ENCODE measurements at regions not wholly inside any gene's neighbourhood (a gene's known extent, or its start where the extent isn't known, plus 50 kb on each side); places are given as distances from the start of the nearest gene placed in this dataset.

DNA sequence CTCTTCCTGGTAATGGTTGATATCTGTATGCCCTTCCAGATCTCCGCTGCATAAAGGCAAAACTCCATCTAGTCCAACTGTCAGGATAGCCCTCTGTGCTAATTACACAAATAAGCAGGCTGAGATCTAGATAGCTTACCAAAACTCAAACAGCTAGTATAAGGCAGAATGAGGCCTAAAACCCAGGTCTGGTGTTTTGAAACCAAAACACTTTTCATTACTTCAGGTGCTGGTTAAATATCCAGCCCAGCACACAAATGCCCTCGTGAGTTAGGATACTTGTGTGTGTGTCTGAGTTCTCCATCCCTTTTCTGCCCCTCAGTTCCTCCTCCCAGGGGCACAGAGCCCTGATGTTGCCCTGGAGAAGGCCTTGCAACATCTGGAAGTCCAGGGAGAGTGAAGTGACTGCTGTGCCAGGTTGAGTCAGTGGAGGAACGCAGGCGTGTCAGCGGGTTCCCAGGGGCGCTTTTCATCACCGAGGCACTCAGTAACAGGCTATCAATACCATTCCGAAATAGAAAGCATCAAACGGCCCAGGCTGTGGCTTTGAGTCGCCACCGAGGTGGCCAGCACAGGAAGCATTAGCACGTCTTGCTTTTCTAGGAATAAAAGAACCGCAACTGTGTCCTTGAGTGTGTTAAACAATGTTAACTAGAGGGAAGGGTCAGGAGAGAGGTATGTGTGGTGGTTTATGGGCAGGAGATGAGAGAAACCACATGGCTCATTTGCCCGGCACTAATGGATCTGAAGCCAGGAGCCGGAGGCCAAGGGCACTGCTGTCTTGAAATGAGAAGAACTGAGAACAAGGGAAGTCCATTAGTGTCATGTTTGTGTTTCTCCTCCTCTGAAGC is 90.7 kb upstream of the WLS start:
- Histone ChIP-seq H3K27ac (ENCODE audit: low read depth in 2 of 2, low read length in 1 of 2) (no peak overlapping the region), H3K4me3 (ENCODE audit: low read depth in 1 of 2, low read length in 2 of 2) (no peak overlapping the region), H3K27me3 (ENCODE audit: control insufficient read depth in 1 of 2, insufficient read depth in 2 of 2, low read length in 2 of 2) (no peaks in the 10 kb centered on the region), H3K4me1 (ENCODE audit: control insufficient read depth in 2 of 2, insufficient read depth in 2 of 2, low read length in 1 of 2) (no peaks in the 10 kb centered on the region), H3K36me3 (ENCODE audit: control insufficient read depth in 2 of 2, insufficient read depth in 2 of 2, low read length in 1 of 2) (no peaks in the 10 kb centered on the region), H3K9me3 (ENCODE audit: control insufficient read depth in 2 of 2, insufficient read depth in 1 of 2, low read depth in 1 of 2, low read length in 1 of 2) (no peaks in the 10 kb centered on the region)
- 68 to 72% methylated on average over 15 of the region's 15 CpGs for WGBS, 2 donors

- Histone ChIP-seq H3K4me1 (ENCODE audit: control insufficient read depth in 2 of 2, insufficient read depth in 2 of 2, low read length in 1 of 2) (no peaks in the 10 kb centered on the region), H3K27me3 (ENCODE audit: control insufficient read depth in 1 of 2, insufficient read depth in 2 of 2, low read length in 2 of 2) (no peaks in the 10 kb centered on the region), H3K4me3 (ENCODE audit: low read depth in 1 of 2, low read length in 2 of 2) (no peak overlapping the region), H3K9me3 (ENCODE audit: control insufficient read depth in 2 of 2, insufficient read depth in 1 of 2, low read depth in 1 of 2, low read length in 1 of 2) (no peaks in the 10 kb centered on the region), H3K27ac (ENCODE audit: low read depth in 2 of 2, low read length in 1 of 2) (no peak overlapping the region), H3K36me3 (ENCODE audit: control insufficient read depth in 2 of 2, insufficient read depth in 2 of 2, low read length in 1 of 2) (no peaks in the 10 kb centered on the region)
- 94 to 96% methylated on average over 4 of the region's 4 CpGs for WGBS, 2 donors
Observed at GRCh38 chr1:68322096-68322495, 89.8 kb upstream of the WLS start.

DNA sequence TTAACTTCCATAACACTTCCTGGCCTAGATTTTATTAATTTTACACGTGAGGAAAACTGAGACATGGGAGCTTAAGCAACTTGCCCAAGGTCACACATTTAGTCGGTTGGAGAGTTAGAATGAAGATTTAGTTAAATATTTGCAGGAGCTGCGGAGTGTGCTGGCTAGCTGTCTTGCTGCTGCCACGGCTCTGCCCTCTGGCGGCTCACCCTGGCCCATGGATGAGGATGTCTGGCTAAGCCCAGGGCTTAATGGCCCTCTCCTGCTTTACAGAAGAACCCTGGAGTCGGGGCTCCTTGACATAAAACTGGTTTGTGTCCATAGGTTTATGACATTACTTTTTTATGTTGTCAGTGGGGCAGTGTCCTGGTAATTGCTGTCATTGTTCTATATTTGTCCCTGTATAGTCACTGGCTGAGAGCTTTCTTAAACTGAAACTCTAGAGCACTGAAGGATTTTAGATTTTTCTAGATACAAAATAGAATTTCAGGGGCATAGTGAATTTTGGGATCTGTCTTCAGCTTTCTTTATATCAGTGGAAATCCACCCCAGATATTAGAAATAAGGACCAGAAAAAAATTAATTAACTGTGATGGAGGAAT is 88.9 kb upstream of the WLS start:
- Histone ChIP-seq H3K9me3 (ENCODE audit: control insufficient read depth in 2 of 2, insufficient read depth in 1 of 2, low read depth in 1 of 2, low read length in 1 of 2) (no peaks in the 10 kb centered on the region), H3K36me3 (ENCODE audit: control insufficient read depth in 2 of 2, insufficient read depth in 2 of 2, low read length in 1 of 2) (no peaks in the 10 kb centered on the region), H3K4me3 (ENCODE audit: low read depth in 1 of 2, low read length in 2 of 2) (no peak overlapping the region), H3K4me1 (ENCODE audit: control insufficient read depth in 2 of 2, insufficient read depth in 2 of 2, low read length in 1 of 2) (no peaks in the 10 kb centered on the region), H3K27ac (ENCODE audit: low read depth in 2 of 2, low read length in 1 of 2) (no peak overlapping the region), H3K27me3 (ENCODE audit: control insufficient read depth in 1 of 2, insufficient read depth in 2 of 2, low read length in 2 of 2) (no peaks in the 10 kb centered on the region)
- WGBS, 2 donors, result 19 to 35% methylated on average over 6 of the region's 6 CpGs

DNA sequence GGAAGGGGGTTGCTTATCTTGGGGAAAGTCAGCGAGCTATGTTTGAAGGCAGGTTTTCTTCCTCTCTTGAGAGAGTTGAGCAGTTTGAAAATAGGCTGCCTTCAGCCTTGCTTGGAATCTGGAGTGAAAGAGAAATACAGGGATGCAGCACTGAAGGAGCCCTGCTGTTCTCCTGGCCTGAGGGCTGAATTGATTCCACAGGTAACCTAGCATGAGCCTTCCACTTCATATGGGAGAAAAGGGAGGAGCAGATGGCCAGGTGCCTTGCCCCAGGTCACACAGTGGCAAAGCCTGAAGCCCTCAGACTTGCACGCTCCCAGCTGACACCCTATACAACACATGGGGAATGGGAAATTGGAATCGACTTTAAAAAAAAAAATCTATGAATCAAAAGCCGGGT is 88.0 kb upstream of the WLS start:
- H3K27ac ChIP-seq (ENCODE audit: low read depth in 2 of 2, low read length in 1 of 2), result no peak overlapping the region
- 80 to 89% methylated on average over 4 of the region's 4 CpGs for WGBS, 2 donors
- no peaks in the 10 kb centered on the region for H3K9me3 ChIP-seq (ENCODE audit: control insufficient read depth in 2 of 2, insufficient read depth in 1 of 2, low read depth in 1 of 2, low read length in 1 of 2)
- H3K4me1 ChIP-seq (ENCODE audit: control insufficient read depth in 2 of 2, insufficient read depth in 2 of 2, low read length in 1 of 2), result no peaks in the 10 kb centered on the region
- H3K27me3 ChIP-seq (ENCODE audit: control insufficient read depth in 1 of 2, insufficient read depth in 2 of 2, low read length in 2 of 2), result no peaks in the 10 kb centered on the region
- no peaks in the 10 kb centered on the region for H3K36me3 ChIP-seq (ENCODE audit: control insufficient read depth in 2 of 2, insufficient read depth in 2 of 2, low read length in 1 of 2)
- no peak overlapping the region for H3K4me3 ChIP-seq (ENCODE audit: low read depth in 1 of 2, low read length in 2 of 2)

GRCh38 chr1:68319907-68320306 is 87.6 kb upstream of the WLS start:
- 60 to 65% methylated on average over 5 of the region's 5 CpGs for WGBS, 2 donors
- Histone ChIP-seq H3K27ac (ENCODE audit: low read depth in 2 of 2, low read length in 1 of 2) (no peak overlapping the region), H3K9me3 (ENCODE audit: control insufficient read depth in 2 of 2, insufficient read depth in 1 of 2, low read depth in 1 of 2, low read length in 1 of 2) (no peaks in the 10 kb centered on the region), H3K36me3 (ENCODE audit: control insufficient read depth in 2 of 2, insufficient read depth in 2 of 2, low read length in 1 of 2) (no peaks in the 10 kb centered on the region), H3K4me1 (ENCODE audit: control insufficient read depth in 2 of 2, insufficient read depth in 2 of 2, low read length in 1 of 2) (no peaks in the 10 kb centered on the region), H3K27me3 (ENCODE audit: control insufficient read depth in 1 of 2, insufficient read depth in 2 of 2, low read length in 2 of 2) (no peaks in the 10 kb centered on the region), H3K4me3 (ENCODE audit: low read depth in 1 of 2, low read length in 2 of 2) (no peak overlapping the region)

DNA sequence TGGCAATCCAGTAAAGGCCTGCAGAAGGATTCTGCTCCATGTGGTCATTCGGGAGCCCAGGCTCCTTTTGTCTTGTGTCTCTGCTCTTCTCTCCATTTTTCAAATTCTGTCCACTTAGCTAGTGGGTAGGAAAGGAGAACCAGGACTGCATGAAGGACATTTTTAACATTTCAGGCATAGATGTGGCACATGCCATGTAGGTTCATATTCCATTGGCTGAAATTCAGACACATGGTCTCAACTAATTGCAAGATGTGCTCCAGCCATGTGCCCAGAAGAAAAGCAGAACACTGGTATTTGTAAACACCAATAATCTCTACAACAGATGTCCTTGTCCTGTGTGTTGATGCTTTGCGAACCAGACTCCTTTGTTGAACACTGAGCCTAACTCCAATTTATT is 85.2 kb upstream of the WLS start:
- H3K36me3 ChIP-seq (ENCODE audit: control insufficient read depth in 2 of 2, insufficient read depth in 2 of 2, low read length in 1 of 2), result no peaks in the 10 kb centered on the region
- no peaks in the 10 kb centered on the region for H3K4me1 ChIP-seq (ENCODE audit: control insufficient read depth in 2 of 2, insufficient read depth in 2 of 2, low read length in 1 of 2)
- H3K4me3 ChIP-seq (ENCODE audit: low read depth in 1 of 2, low read length in 2 of 2), result no peak overlapping the region
- no peak overlapping the region for H3K27ac ChIP-seq (ENCODE audit: low read depth in 2 of 2, low read length in 1 of 2)
- H3K27me3 ChIP-seq (ENCODE audit: control insufficient read depth in 1 of 2, insufficient read depth in 2 of 2, low read length in 2 of 2), result no peaks in the 10 kb centered on the region
- H3K9me3 ChIP-seq (ENCODE audit: control insufficient read depth in 2 of 2, insufficient read depth in 1 of 2, low read depth in 1 of 2, low read length in 1 of 2), result no peaks in the 10 kb centered on the region
- 81 to 83% methylated on average over 2 of the region's 2 CpGs for WGBS, 2 donors

- Histone ChIP-seq H3K27ac (ENCODE audit: low read depth in 2 of 2, low read length in 1 of 2) (no peak overlapping the region), H3K36me3 (ENCODE audit: control insufficient read depth in 2 of 2, insufficient read depth in 2 of 2, low read length in 1 of 2) (no peaks in the 10 kb centered on the region), H3K4me1 (ENCODE audit: control insufficient read depth in 2 of 2, insufficient read depth in 2 of 2, low read length in 1 of 2) (no peaks in the 10 kb centered on the region), H3K27me3 (ENCODE audit: control insufficient read depth in 1 of 2, insufficient read depth in 2 of 2, low read length in 2 of 2) (no peaks in the 10 kb centered on the region), H3K9me3 (ENCODE audit: control insufficient read depth in 2 of 2, insufficient read depth in 1 of 2, low read depth in 1 of 2, low read length in 1 of 2) (no peaks in the 10 kb centered on the region), H3K4me3 (ENCODE audit: low read depth in 1 of 2, low read length in 2 of 2) (no peak overlapping the region)
- 27 to 36% methylated on average over 3 of the region's 3 CpGs for WGBS, 2 donors
Observed at GRCh38 chr1:68314151-68314780, 81.9 kb upstream of the WLS start.

DNA sequence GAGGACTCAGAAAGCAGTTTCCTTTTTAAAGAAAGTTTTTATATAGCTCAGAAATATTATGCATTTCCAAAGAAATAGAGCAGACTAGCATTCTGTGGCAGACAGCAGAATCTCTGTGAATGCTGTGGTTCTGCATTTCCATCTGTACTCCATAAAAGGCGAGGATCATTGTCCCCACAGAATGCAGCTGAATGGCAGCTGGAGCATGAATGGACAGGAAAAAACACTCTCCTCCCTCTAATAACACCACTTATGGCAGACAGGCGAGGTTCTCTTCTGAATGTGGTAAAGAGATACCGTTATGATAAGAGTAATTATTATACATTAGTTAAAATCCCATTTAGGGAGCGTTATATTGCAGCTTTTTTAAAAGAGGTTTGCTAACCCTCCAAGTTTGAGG is 81.4 kb upstream of the WLS start:
- Histone ChIP-seq H3K27me3 (ENCODE audit: control insufficient read depth in 1 of 2, insufficient read depth in 2 of 2, low read length in 2 of 2) (no peaks in the 10 kb centered on the region), H3K36me3 (ENCODE audit: control insufficient read depth in 2 of 2, insufficient read depth in 2 of 2, low read length in 1 of 2) (no peaks in the 10 kb centered on the region), H3K9me3 (ENCODE audit: control insufficient read depth in 2 of 2, insufficient read depth in 1 of 2, low read depth in 1 of 2, low read length in 1 of 2) (no peaks in the 10 kb centered on the region), H3K4me3 (ENCODE audit: low read depth in 1 of 2, low read length in 2 of 2) (no peak overlapping the region), H3K4me1 (ENCODE audit: control insufficient read depth in 2 of 2, insufficient read depth in 2 of 2, low read length in 1 of 2) (no peaks in the 10 kb centered on the region), H3K27ac (ENCODE audit: low read depth in 2 of 2, low read length in 1 of 2) (no peak overlapping the region)
- WGBS, 2 donors, result 27 to 36% methylated on average over 4 of the region's 4 CpGs

- no peaks in the 10 kb centered on the region for H3K4me1 ChIP-seq (ENCODE audit: control insufficient read depth in 2 of 2, insufficient read depth in 2 of 2, low read length in 1 of 2)
- H3K9me3 ChIP-seq (ENCODE audit: control insufficient read depth in 2 of 2, insufficient read depth in 1 of 2, low read depth in 1 of 2, low read length in 1 of 2), result no peaks in the 10 kb centered on the region
- no peak overlapping the region for H3K27ac ChIP-seq (ENCODE audit: low read depth in 2 of 2, low read length in 1 of 2)
- H3K27me3 ChIP-seq (ENCODE audit: control insufficient read depth in 1 of 2, insufficient read depth in 2 of 2, low read length in 2 of 2), result no peaks in the 10 kb centered on the region
- no peak overlapping the region for H3K4me3 ChIP-seq (ENCODE audit: low read depth in 1 of 2, low read length in 2 of 2)
- no peaks in the 10 kb centered on the region for H3K36me3 ChIP-seq (ENCODE audit: control insufficient read depth in 2 of 2, insufficient read depth in 2 of 2, low read length in 1 of 2)
- WGBS, 2 donors, result 41 to 44% methylated on average over 1 of the region's 1 CpG
Observed at GRCh38 chr1:68308034-68308433, 75.7 kb upstream of the WLS start.
